ENCODE measurements at regions not wholly inside any gene's neighbourhood (a gene's known extent, or its start where the extent isn't known, plus 50 kb on each side); places are given as distances from the start of the nearest gene placed in this dataset.

GRCh38 chr14:97718886-97719442 lies 921.8 kb downstream of the VRK1 start:
- TF ChIP-seq CTCF (IDR thresholded peaks at IDR 0.05) (no peak), POLR2A (IDR thresholded peaks at IDR 0.05) (no peak)

All from prostate gland (tissue), 2 donors.